ENCODE measurements at regions not wholly inside any gene's neighbourhood (a gene's known extent, or its start where the extent isn't known, plus 50 kb on each side); places are given as distances from the start of the nearest gene placed in this dataset.

- DNase-seq = no peak
Measured at GRCh38 chr20:40588891-40589290, 100.1 kb downstream of the MAFB start.

GRCh38 chr20:40587038-40587437 lies 102.0 kb downstream of the MAFB start:
- DNase-seq = no peak

- no peak for DNase-seq
Measured at GRCh38 chr20:40584130-40584809, 104.8 kb downstream of the MAFB start.

- no peak for DNase-seq
Measured at GRCh38 chr20:40583636-40584035, 105.4 kb downstream of the MAFB start.

- no peak for DNase-seq
Measured at GRCh38 chr20:40583205-40583604, 105.8 kb downstream of the MAFB start.

GRCh38 chr20:40582531-40582930 lies 106.5 kb downstream of the MAFB start:
- no peak for DNase-seq

GRCh38 chr20:40579701-40580100 lies 109.3 kb downstream of the MAFB start:
- DNase-seq = no peak

- DNase-seq = no peak
Measured at GRCh38 chr20:40578961-40579360, 110.1 kb downstream of the MAFB start.

GRCh38 chr20:40575851-40576250 lies 113.2 kb downstream of the MAFB start:
- DNase-seq = no peak

GRCh38 chr20:40572251-40572650 lies 116.8 kb downstream of the MAFB start:
- no peak for DNase-seq

- DNase-seq = no peak
Measured at GRCh38 chr20:40571639-40572038, 117.4 kb downstream of the MAFB start.

- DNase-seq = no peak
Measured at GRCh38 chr20:40568200-40568599, 120.8 kb downstream of the MAFB start.

GRCh38 chr20:40565682-40566040 lies 123.4 kb downstream of the MAFB start:
- no peak for DNase-seq

GRCh38 chr20:40565001-40565681 lies 123.9 kb downstream of the MAFB start:
- DNase-seq = no peak

GRCh38 chr20:40563296-40563950 lies 125.6 kb downstream of the MAFB start:
- no peak for DNase-seq

GRCh38 chr20:40562031-40562430 lies 127.0 kb downstream of the MAFB start:
- no peak for DNase-seq

- DNase-seq = no peak
Measured at GRCh38 chr20:40561187-40561586, 127.8 kb downstream of the MAFB start.

- DNase-seq = no peak
Measured at GRCh38 chr20:40558212-40558611, 130.8 kb downstream of the MAFB start.

GRCh38 chr20:40551125-40551530 lies 137.9 kb downstream of the MAFB start:
- DNase-seq = no peak

GRCh38 chr20:40547483-40548091 lies 141.4 kb downstream of the MAFB start:
- no peak for DNase-seq

GRCh38 chr20:40545478-40545877 lies 143.6 kb downstream of the MAFB start:
- DNase-seq = no peak

- DNase-seq = no peak
Measured at GRCh38 chr20:40542065-40542464, 147.0 kb downstream of the MAFB start.

GRCh38 chr20:40540166-40540565 lies 148.9 kb downstream of the MAFB start:
- no peak for DNase-seq

GRCh38 chr20:40538131-40538530 lies 150.9 kb downstream of the MAFB start:
- DNase-seq = no peak
